ENCODE measurements at regions not wholly inside any gene's neighbourhood (a gene's known extent, or its start where the extent isn't known, plus 50 kb on each side); places are given as distances from the start of the nearest gene placed in this dataset.

DNA sequence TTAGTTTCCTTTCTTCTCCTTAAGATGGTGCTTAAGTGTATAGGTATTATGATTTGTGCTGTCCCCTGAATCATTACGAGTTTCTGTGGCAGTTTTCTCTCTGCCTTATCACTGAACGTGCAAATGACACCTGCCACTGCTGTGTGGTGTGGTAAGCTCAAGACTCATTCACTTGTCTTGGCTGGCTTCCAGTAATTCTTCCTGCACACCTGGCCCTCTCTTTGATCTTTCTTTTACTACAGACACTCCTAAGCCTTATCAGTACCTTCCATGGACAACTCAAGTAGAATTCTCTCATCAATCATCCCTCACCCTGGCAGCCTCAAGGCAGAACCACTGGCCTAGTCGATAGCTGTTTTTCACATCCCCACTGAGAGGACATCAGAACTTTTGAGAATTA, 82.6 kb upstream of the ADAMTS19 start:
- DNase-seq (ENCODE audit: low read depth): no peak
- Histone ChIP-seq H3K4me3 (ENCODE audit: low read depth, low read length) (no peak overlapping the region), H3K27me3 (ENCODE audit: control insufficient read depth, insufficient read depth, low read length) (no peaks in the 10 kb centered on the region), H3K36me3 (ENCODE audit: control insufficient read depth, insufficient read depth, low read length) (no peaks in the 10 kb centered on the region)
- TF ChIP-seq, protein P1, sequence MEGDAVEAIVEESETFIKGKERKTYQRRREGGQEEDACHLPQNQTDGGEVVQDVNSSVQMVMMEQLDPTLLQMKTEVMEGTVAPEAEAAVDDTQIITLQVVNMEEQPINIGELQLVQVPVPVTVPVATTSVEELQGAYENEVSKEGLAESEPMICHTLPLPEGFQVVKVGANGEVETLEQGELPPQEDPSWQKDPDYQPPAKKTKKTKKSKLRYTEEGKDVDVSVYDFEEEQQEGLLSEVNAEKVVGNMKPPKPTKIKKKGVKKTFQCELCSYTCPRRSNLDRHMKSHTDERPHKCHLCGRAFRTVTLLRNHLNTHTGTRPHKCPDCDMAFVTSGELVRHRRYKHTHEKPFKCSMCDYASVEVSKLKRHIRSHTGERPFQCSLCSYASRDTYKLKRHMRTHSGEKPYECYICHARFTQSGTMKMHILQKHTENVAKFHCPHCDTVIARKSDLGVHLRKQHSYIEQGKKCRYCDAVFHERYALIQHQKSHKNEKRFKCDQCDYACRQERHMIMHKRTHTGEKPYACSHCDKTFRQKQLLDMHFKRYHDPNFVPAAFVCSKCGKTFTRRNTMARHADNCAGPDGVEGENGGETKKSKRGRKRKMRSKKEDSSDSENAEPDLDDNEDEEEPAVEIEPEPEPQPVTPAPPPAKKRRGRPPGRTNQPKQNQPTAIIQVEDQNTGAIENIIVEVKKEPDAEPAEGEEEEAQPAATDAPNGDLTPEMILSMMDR (IDR thresholded peaks at IDR 0.05; ENCODE audit: insufficient read depth, low read length, poor library complexity, severe bottlenecking): no peak

GRCh38 chr5:129378961-129379360, 81.1 kb upstream of the ADAMTS19 start:
- no peak for DNase-seq (ENCODE audit: low read depth)
- Histone ChIP-seq H3K4me3 (ENCODE audit: low read depth, low read length) (no peak overlapping the region), H3K27me3 (ENCODE audit: control insufficient read depth, insufficient read depth, low read length) (no peaks in the 10 kb centered on the region), H3K36me3 (ENCODE audit: control insufficient read depth, insufficient read depth, low read length) (no peaks in the 10 kb centered on the region)
- TF ChIP-seq, protein P1 (IDR thresholded peaks at IDR 0.05; ENCODE audit: insufficient read depth, low read length, poor library complexity, severe bottlenecking): no peak

- no peak overlapping the region for H3K4me3 ChIP-seq (ENCODE audit: low read depth, low read length)
- no peak for DNase-seq (ENCODE audit: low read depth)
These were observed 80.7 kb upstream of the ADAMTS19 start for GRCh38 chr5:129379406-129379805.

GRCh38 chr5:129382921-129383672, 77.0 kb upstream of the ADAMTS19 start:
- Histone ChIP-seq H3K36me3 (ENCODE audit: control insufficient read depth, insufficient read depth, low read length) (no peaks in the 10 kb centered on the region), H3K27me3 (ENCODE audit: control insufficient read depth, insufficient read depth, low read length) (no peaks in the 10 kb centered on the region), H3K4me3 (ENCODE audit: low read depth, low read length) (no peak overlapping the region)
- TF ChIP-seq, protein P1 (IDR thresholded peaks at IDR 0.05; ENCODE audit: insufficient read depth, low read length, poor library complexity, severe bottlenecking): no peak
- DNase-seq (ENCODE audit: low read depth): no peak

More at GRCh38 chr5:129379406-129379805, 80.7 kb upstream of the ADAMTS19 start:
- H3K27me3 ChIP-seq (ENCODE audit: control insufficient read depth, insufficient read depth, low read length): no peaks in the 10 kb centered on the region
- TF ChIP-seq, protein P1 (IDR thresholded peaks at IDR 0.05; ENCODE audit: insufficient read depth, low read length, poor library complexity, severe bottlenecking): no peak
- no peaks in the 10 kb centered on the region for H3K36me3 ChIP-seq (ENCODE audit: control insufficient read depth, insufficient read depth, low read length)

- TF ChIP-seq, protein P1 (IDR thresholded peaks at IDR 0.05; ENCODE audit: insufficient read depth, low read length, poor library complexity, severe bottlenecking): no peak
- no peak overlapping the region for H3K4me3 ChIP-seq (ENCODE audit: low read depth, low read length)
- H3K27me3 ChIP-seq (ENCODE audit: control insufficient read depth, insufficient read depth, low read length): no peaks in the 10 kb centered on the region
- no peaks in the 10 kb centered on the region for H3K36me3 ChIP-seq (ENCODE audit: control insufficient read depth, insufficient read depth, low read length)
- no peak for DNase-seq (ENCODE audit: low read depth)
These were observed 75.9 kb upstream of the ADAMTS19 start for GRCh38 chr5:129384193-129384592.

DNA sequence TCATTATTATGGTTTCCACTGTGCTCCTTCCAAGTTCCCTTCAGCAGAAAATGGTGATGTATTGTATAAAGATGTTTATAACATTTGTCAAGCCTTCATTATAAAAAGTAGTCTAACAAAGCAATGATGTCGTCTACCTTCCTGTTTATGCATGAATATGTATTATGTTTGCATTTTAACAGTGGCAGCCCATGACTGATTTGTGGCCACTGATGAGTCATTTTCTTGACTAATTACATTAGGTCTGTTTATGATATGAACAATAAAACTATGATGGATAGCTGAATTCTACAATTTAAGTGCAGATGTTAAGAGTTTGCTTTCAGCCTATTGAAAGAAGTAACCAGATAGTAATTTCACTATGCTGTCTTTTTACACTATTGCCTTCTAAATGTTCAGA, 75.4 kb upstream of the ADAMTS19 start:
- no peak overlapping the region for H3K4me3 ChIP-seq (ENCODE audit: low read depth, low read length)
- H3K27me3 ChIP-seq (ENCODE audit: control insufficient read depth, insufficient read depth, low read length): no peaks in the 10 kb centered on the region
- TF ChIP-seq, protein P1 (IDR thresholded peaks at IDR 0.05; ENCODE audit: insufficient read depth, low read length, poor library complexity, severe bottlenecking): no peak
- no peak for DNase-seq (ENCODE audit: low read depth)
- no peaks in the 10 kb centered on the region for H3K36me3 ChIP-seq (ENCODE audit: control insufficient read depth, insufficient read depth, low read length)

Measured in kidney epithelial cell (primary cell).